ENCODE measurements at regions not wholly inside any gene's neighbourhood (a gene's known extent, or its start where the extent isn't known, plus 50 kb on each side); places are given as distances from the start of the nearest gene placed in this dataset.

GRCh38 chr11:129596351-129596750, 219.3 kb upstream of the TMEM45B start:
- TF ChIP-seq CTCF (IDR thresholded peaks at IDR 0.05; ENCODE audit: control insufficient read depth, extremely low read depth, insufficient read depth): no peak
- no peak overlapping the region for H3K4me3 ChIP-seq (ENCODE audit: low read depth, low read length)
- no peak for DNase-seq (ENCODE audit: low read depth)

GRCh38 chr11:129598378-129598777, 217.3 kb upstream of the TMEM45B start:
- H3K4me3 ChIP-seq (ENCODE audit: low read depth, low read length): no peak overlapping the region
- no peak for TF ChIP-seq CTCF (IDR thresholded peaks at IDR 0.05; ENCODE audit: control insufficient read depth, extremely low read depth, insufficient read depth)
- no peak for DNase-seq (ENCODE audit: low read depth)

GRCh38 chr11:129605815-129606214, 209.8 kb upstream of the TMEM45B start:
- H3K4me3 ChIP-seq (ENCODE audit: low read depth, low read length): no peak overlapping the region
- TF ChIP-seq CTCF (IDR thresholded peaks at IDR 0.05; ENCODE audit: control insufficient read depth, extremely low read depth, insufficient read depth): no peak
- no peak for DNase-seq (ENCODE audit: low read depth)

GRCh38 chr11:129608711-129609110, 206.9 kb upstream of the TMEM45B start:
- DNase-seq (ENCODE audit: low read depth): no peak
- no peak overlapping the region for H3K4me3 ChIP-seq (ENCODE audit: low read depth, low read length)
- no peak for TF ChIP-seq CTCF (IDR thresholded peaks at IDR 0.05; ENCODE audit: control insufficient read depth, extremely low read depth, insufficient read depth)

GRCh38 chr11:129610125-129610524, 205.5 kb upstream of the TMEM45B start:
- DNase-seq (ENCODE audit: low read depth): no peak
- TF ChIP-seq CTCF (IDR thresholded peaks at IDR 0.05; ENCODE audit: control insufficient read depth, extremely low read depth, insufficient read depth): no peak
- H3K4me3 ChIP-seq (ENCODE audit: low read depth, low read length): no peak overlapping the region

GRCh38 chr11:129610545-129610944, 205.1 kb upstream of the TMEM45B start:
- no peak for TF ChIP-seq CTCF (IDR thresholded peaks at IDR 0.05; ENCODE audit: control insufficient read depth, extremely low read depth, insufficient read depth)
- no peak for DNase-seq (ENCODE audit: low read depth)
- no peak overlapping the region for H3K4me3 ChIP-seq (ENCODE audit: low read depth, low read length)

- TF ChIP-seq CTCF (IDR thresholded peaks at IDR 0.05; ENCODE audit: control insufficient read depth, extremely low read depth, insufficient read depth): no peak
- no peak overlapping the region for H3K4me3 ChIP-seq (ENCODE audit: low read depth, low read length)
- no peak for DNase-seq (ENCODE audit: low read depth)
Measured at GRCh38 chr11:129611661-129612446, 203.8 kb upstream of the TMEM45B start.
